Dendritic cell treated with granulocyte-macrophage colony-stimulating factor and Interleukin-4, amounts not matched to agents 40 ng/mL and 50 ng/mL, for 4 days (primary cell): ENCODE measurements at regions not wholly inside any gene's neighbourhood (a gene's known extent, or its start where the extent isn't known, plus 50 kb on each side); places are given as distances from the start of the nearest gene placed in this dataset.

Source experiments
- H3K27ac Mint-ChIP-seq: one replicate; pipeline ENCODE4 v1.8.0; 2022; ENCODE audit warnings: mild to moderate bottlenecking, mixed read lengths
- H3K27me3 Mint-ChIP-seq: one replicate; pipeline ENCODE4 v1.8.0; 2022; ENCODE audit warnings: mild to moderate bottlenecking, mixed read lengths
- H3K36me3 Mint-ChIP-seq: one replicate; pipeline ENCODE4 v1.8.0; 2022; ENCODE audit warnings: low read depth, mixed read lengths
- H3K4me1 Mint-ChIP-seq: one replicate; pipeline ENCODE4 v1.8.0; 2022; ENCODE audit warnings: low read depth, mixed read lengths
- H3K4me3 Mint-ChIP-seq: one replicate; pipeline ENCODE4 v1.8.0; 2022; ENCODE audit warnings: mild to moderate bottlenecking, moderate library complexity, mixed read lengths
- H3K9me3 Mint-ChIP-seq: one replicate; pipeline ENCODE4 v1.8.0; 2022; ENCODE audit warnings: mixed read lengths
- intact Hi-C: fragments of 100-400 bp; cut with micrococcal nuclease; formaldehyde crosslinking; loops from one replicate; pipeline ENCODE4 v1.15.0; 2022

DNA sequence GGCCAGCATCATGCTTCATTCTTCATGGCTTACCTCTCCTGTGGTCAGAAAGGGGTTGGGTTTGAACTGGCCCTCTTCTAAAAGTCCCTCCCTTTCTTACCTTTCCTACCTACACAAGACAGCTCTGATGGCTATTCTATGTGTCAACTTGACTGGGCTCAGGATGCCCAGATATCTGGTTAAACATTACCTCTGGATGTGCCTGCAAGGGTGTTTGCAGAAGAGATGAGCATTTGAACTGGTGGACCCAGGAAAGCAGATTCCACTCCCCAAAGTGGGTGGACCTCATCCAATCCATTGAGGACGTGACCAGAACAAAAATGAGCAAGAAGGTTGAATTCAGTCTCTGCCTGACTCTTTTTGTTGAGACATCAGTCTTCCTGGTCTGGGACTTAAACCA lies 79.0 kb upstream of the TCF7L2 start:
- Mint-ChIP-seq H3K4me1 (peaks cover 11% of the 10 kb centered on the region), H3K36me3 (no peaks in the 10 kb centered on the region), H3K9me3 (peaks cover 11% of the 10 kb centered on the region), H3K27me3 (peaks cover 51% of the 10 kb centered on the region), H3K4me3 (no peak overlapping the region), H3K27ac (no peak overlapping the region)
- intact Hi-C loops, result no loop called here

DNA sequence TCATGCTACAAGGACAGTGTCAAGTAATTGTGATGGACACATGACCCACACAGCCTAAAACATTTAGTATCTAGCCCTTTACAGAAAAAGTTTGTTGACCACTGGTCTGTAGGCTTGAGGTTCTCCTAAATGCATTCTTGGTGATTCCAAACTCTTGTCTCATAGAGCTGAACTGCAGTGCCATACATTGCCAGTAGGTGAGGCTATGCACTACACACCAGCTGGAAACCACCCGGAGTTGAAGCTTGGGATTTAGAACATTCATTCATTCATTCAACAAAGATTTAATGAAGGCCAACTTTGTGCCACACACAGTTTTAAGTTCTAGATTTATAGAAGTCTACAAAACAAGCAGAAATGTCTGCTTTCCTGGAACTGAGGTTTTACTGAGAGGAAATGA lies 77.3 kb upstream of the TCF7L2 start:
- peaks cover 52% of the 10 kb centered on the region for H3K27me3 Mint-ChIP-seq
- no peak overlapping the region for H3K4me3 Mint-ChIP-seq
- no peak overlapping the region for H3K27ac Mint-ChIP-seq
- peaks cover 11% of the 10 kb centered on the region for H3K4me1 Mint-ChIP-seq
- H3K9me3 Mint-ChIP-seq, result peaks cover 11% of the 10 kb centered on the region
- intact Hi-C loops, result no loop called here
- H3K36me3 Mint-ChIP-seq, result no peaks in the 10 kb centered on the region

DNA sequence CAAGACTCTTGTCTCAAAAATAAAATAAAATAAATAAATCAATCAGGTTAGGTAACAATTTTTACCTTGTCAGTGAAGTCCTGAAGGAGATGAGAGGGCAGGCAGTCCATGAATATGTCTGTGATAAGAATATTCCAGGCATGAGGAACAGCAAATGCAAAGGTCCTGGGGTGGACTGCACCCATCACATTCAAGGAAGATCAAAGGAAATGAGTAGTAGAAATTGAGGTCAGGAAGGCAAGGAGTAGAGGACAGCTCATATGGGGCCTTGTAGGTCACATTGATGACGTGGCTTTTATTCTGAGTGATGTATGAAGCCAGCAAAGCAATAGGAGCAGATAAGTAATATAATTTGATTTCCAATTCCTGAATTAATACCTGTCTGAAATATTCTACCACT lies 76.5 kb upstream of the TCF7L2 start:
- H3K27me3 Mint-ChIP-seq, result peaks cover 54% of the 10 kb centered on the region
- intact Hi-C loops, result no loop called here
- H3K4me1 Mint-ChIP-seq, result peaks cover 11% of the 10 kb centered on the region
- no peak overlapping the region for H3K4me3 Mint-ChIP-seq
- peaks cover 11% of the 10 kb centered on the region for H3K9me3 Mint-ChIP-seq
- no peaks in the 10 kb centered on the region for H3K36me3 Mint-ChIP-seq
- H3K27ac Mint-ChIP-seq, result no peak overlapping the region

DNA sequence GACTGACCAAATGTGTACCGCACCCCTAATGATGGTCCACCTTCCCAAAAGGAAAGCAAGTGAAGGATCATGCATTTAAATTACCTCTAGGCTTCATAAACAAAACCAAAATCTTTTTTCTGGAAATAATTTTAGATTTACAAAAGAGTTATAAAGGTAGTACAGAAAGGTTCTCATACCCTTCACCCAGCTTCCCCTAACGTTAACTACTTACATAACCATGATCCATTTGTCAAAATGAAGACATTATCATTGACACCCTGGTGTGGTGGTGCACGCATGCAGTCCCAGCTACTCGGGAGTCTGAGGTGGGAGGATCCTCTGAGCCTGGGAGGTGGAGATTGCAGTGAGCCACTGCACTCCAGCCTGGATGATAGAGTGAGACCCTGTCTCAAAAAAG lies 75.1 kb upstream of the TCF7L2 start:
- Mint-ChIP-seq H3K9me3 (peaks cover 11% of the 10 kb centered on the region), H3K27me3 (peaks cover 51% of the 10 kb centered on the region), H3K27ac (no peak overlapping the region), H3K4me3 (no peak overlapping the region), H3K36me3 (no peaks in the 10 kb centered on the region), H3K4me1 (peaks cover 11% of the 10 kb centered on the region)
- intact Hi-C loops, result no loop called here

DNA sequence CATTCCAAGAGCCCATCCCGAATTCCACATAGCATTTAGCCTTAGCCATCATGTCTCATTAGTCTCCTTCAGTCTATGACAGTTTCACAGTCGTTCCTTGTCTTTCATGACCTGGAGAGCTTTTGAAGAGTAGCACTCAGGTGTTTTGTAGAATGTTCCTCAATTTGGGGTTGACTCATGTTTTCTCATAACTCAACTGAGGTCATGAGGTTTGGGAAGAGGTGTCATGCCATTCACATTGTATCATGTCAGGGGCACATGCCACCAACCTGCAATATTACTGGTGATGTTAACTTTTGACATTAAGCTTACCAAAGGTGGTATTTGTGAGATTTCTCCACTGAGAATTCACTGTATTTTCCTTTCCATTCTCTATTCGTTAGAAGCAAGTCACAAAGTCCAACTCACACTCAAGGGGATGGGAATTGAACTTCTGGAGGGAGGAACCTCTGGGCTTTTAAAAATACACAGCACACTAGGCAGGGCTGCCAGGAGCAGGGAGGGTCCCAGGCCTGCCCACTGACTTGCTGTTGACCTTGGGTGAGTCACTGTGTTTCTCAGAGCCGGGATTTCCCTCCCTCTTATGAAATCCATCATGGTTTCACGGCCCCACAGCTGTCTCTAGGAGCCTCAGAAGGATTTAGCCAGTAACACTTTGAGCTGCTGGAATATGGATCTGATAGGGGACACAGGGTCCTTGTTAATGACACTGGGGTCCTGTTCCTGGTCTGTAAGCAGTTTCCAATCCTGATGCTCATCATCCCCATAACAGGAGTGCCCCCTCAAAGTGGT lies 74.4 kb upstream of the TCF7L2 start:
- intact Hi-C loops, result no loop called here
- no peaks in the 10 kb centered on the region for H3K36me3 Mint-ChIP-seq
- peaks cover 17% of the 10 kb centered on the region for H3K4me1 Mint-ChIP-seq
- no peak overlapping the region for H3K4me3 Mint-ChIP-seq
- H3K27ac Mint-ChIP-seq, result no peak overlapping the region
- peaks cover 51% of the 10 kb centered on the region for H3K27me3 Mint-ChIP-seq
- H3K9me3 Mint-ChIP-seq, result peaks cover 11% of the 10 kb centered on the region

DNA sequence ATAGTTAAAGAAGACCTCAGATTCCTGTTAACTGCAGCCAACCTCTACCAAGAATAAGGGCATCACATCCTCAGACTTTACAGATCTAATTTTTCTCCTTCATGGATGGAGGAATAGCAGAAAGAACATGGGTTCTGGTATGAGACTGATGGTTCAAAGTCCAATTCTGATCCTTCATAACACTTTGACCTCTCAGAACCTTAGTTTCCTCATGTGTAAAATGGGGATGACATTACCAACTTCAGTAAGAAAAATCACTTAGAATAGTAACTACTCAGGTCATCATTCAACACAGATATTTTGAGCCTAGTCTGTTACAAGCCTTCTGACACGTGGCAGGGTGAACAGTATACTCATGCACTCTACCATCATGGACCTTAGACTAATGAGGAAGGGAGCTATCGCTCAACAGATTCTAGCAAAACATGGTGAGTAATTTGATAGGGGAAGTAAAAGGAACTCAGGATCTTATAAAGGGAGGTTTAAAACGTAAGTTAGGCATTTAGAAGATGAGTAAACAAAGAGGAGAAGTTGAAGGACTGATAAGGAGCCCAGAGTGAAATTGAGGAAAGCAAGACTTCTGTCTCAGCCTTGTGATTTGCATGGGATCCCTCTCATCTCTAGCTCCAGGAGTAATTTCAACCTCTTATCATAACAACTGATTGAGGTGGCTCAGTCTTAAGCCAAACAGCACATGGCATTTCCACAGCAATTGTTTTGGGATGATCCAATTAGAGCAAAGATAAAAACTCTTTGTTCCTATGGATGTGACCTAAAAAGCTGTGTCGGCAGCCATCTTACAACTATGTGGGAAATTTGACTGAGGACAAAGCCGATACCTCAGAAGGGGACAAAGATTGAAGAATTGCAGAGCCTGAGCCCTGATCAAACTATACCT lies 69.2 kb upstream of the TCF7L2 start:
- peaks cover 13% of the 10 kb centered on the region for H3K9me3 Mint-ChIP-seq
- H3K4me1 Mint-ChIP-seq, result peaks cover 26% of the 10 kb centered on the region
- H3K27me3 Mint-ChIP-seq, result peaks cover 55% of the 10 kb centered on the region
- intact Hi-C loops, result no loop called here
- H3K27ac Mint-ChIP-seq, result no peak overlapping the region
- no peak overlapping the region for H3K4me3 Mint-ChIP-seq
- H3K36me3 Mint-ChIP-seq, result no peaks in the 10 kb centered on the region

DNA sequence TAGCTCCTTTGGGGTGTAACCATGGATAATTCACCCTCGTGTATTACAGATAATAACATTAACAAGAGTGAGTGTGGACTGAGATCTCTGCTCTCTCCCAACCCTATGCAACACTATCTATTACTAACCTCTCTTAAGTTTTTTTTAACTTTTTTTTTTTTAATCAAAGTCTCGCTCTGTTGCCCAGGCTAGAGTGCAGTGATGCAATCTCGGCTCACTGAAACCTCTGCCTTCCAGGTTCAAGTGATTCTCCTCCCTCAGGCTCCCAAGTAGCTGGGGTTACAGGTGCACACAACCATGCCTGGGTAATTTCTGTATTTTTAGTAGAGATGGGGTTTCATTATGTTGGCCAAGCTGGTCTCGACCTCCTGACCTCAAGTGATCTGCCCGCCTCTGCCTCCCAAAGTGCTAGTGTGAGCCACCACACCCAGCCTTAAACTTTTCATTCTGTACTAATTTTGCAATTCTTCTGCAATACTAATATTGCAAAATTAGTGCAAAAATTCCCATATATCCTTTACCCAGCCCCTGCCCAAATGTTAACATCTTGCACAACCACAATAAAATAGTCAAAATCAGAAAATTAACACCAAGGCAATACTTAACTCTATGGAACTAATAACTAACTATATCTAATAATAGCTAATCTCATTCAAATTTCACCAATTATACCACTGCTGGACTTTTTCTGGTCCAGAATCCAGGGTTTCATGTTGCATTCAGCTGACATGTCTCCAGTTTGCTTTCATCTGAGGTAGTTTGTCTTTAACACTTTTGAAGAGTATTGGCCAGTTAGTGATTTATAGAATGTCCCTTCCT lies 66.5 kb upstream of the TCF7L2 start:
- no peak overlapping the region for H3K4me3 Mint-ChIP-seq

DNA sequence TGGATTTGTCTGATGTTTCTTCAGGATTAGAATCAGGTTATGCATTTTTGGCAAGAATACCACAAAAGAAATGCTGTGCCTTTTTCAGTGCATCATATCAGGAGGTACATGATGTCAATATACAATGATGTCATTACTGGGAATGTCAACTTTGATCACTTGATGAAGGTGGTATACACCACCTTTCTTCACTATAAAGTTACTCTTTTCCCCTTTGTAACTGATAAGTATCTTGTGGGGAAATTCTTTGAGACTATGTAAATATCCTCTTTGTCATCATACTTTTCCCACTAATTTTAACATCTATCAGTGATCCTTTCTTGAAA lies 65.9 kb upstream of the TCF7L2 start:
- Mint-ChIP-seq H3K9me3 (peaks cover 13% of the 10 kb centered on the region), H3K27ac (no peak overlapping the region), H3K4me1 (peaks cover 23% of the 10 kb centered on the region), H3K4me3 (no peak overlapping the region), H3K36me3 (no peaks in the 10 kb centered on the region), H3K27me3 (peaks cover 59% of the 10 kb centered on the region)
- intact Hi-C loops, result no loop called here

More for the DNA sequence above, 66.5 kb upstream of the TCF7L2 start:
- H3K4me1 Mint-ChIP-seq, result peaks cover 23% of the 10 kb centered on the region
- H3K36me3 Mint-ChIP-seq, result no peaks in the 10 kb centered on the region
- no peak overlapping the region for H3K27ac Mint-ChIP-seq
- intact Hi-C loops, result no loop called here
- H3K27me3 Mint-ChIP-seq, result peaks cover 58% of the 10 kb centered on the region
- peaks cover 13% of the 10 kb centered on the region for H3K9me3 Mint-ChIP-seq

DNA sequence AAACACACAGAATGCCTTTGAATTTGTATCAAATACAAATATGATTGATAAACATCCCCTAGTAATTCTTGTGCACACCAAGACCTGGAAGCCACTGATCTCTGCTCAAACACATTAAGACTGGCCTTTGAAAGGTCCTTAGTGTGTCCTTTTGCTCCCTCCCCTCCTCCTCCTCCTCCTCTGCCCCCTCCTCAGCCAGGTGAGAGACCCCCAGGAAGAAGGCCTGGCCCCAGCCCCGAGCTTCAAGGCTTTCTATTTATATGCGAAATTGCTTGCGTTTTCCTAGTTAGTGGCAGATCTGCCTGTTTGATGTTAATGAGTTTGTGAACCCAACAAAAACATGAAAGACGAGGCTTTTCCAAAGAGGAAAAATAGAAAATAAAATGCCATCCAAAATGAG lies 63.6 kb upstream of the TCF7L2 start:
- no peak overlapping the region for H3K27ac Mint-ChIP-seq
- peaks cover 13% of the 10 kb centered on the region for H3K9me3 Mint-ChIP-seq
- peaks cover 12% of the 10 kb centered on the region for H3K4me1 Mint-ChIP-seq
- intact Hi-C loops, result no loop called here
- no peak overlapping the region for H3K4me3 Mint-ChIP-seq
- H3K36me3 Mint-ChIP-seq, result no peaks in the 10 kb centered on the region
- H3K27me3 Mint-ChIP-seq, result peaks cover 62% of the 10 kb centered on the region

DNA sequence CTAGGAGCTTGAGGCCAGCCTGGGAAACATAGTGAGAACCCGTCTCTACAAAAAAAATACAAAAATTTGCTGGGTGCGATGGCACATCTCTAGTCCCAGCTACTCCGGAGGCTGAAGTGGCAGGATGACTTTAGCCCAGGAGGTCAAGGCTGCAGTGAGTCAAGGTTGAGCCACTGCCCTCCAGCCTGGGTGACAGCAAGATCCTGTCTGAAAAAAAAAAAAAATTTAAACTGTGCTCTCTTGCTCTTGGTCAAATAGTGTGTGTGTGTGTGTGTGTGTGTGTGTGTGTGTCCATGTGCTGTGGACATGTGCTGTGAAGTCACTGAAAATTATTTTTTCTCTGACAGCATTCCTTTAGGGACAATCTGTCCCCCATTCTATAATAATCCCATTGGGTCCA lies 62.1 kb upstream of the TCF7L2 start:
- no peak overlapping the region for H3K27ac Mint-ChIP-seq
- H3K27me3 Mint-ChIP-seq, result peaks cover 55% of the 10 kb centered on the region
- peaks cover 10% of the 10 kb centered on the region for H3K4me1 Mint-ChIP-seq
- no peak overlapping the region for H3K4me3 Mint-ChIP-seq
- H3K36me3 Mint-ChIP-seq, result no peaks in the 10 kb centered on the region
- intact Hi-C loops, result no loop called here
- H3K9me3 Mint-ChIP-seq, result peaks cover 21% of the 10 kb centered on the region

DNA sequence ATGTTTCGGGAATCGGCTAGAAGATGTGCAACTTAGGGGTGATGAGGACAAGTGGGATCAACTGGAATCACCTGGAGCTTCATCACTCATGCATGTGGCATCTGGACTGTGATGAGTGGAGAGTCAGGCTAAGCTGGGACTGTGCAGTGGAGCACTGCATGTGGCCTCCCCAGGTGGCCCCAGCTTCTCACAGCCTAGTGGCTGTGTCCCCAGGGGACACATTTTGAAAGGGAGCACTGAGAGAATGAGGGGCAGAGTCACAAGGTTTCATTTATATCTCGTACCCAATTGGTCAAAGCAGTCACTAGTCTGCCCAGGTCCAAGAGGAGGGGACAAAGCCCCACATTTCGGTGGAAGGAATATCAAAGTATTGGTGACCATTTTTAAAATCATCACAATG lies 54.8 kb upstream of the TCF7L2 start:
- H3K9me3 Mint-ChIP-seq, result peaks cover 8% of the 10 kb centered on the region
- no peak overlapping the region for H3K4me3 Mint-ChIP-seq
- no peak overlapping the region for H3K27ac Mint-ChIP-seq
- no peaks in the 10 kb centered on the region for H3K4me1 Mint-ChIP-seq
- H3K36me3 Mint-ChIP-seq, result no peaks in the 10 kb centered on the region
- H3K27me3 Mint-ChIP-seq, result peaks cover 38% of the 10 kb centered on the region
- intact Hi-C loops, result no loop called here

DNA sequence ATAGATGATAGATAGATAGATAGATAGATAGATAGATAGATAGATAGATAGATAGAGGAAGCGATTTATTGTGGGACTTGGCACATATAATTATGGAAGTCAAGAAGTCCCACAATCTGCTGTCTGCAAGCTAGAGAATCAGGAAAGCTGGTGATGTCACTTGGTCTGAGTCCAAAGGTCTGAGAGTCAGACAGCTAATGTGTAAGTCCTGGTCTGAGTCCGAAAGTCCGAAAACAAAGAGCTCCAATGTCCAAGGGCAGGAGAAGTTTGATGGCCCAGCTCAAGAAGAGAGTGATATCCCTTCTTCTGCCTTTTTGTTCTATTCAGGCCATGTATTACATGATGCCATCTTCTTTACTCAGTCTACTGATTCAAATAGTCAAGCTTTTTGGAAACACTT lies 53.8 kb upstream of the TCF7L2 start:
- Mint-ChIP-seq H3K27me3 (peaks cover 45% of the 10 kb centered on the region), H3K36me3 (no peaks in the 10 kb centered on the region), H3K4me3 (no peak overlapping the region), H3K4me1 (no peaks in the 10 kb centered on the region), H3K9me3 (peaks cover 8% of the 10 kb centered on the region), H3K27ac (no peak overlapping the region)
- intact Hi-C loops, result no loop called here

DNA sequence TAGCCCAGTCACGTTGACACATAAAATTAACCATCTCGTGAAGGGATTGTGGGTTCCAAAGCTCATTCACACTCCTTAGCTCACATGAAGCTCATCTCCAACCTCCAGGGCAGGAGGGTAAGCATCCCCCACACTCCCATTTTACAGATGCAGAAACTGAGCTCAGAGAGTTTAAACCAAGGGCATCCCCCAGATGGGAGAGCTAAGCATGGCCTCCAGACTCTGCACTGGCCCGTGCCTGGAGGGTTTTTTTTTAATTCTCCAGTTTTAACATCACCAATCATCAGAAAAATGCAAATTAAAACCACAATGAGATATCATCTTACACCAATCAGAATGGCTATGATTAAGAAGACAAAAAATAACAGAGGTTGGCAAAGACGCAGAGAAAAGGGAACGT lies 53.3 kb upstream of the TCF7L2 start:
- Mint-ChIP-seq H3K9me3 (peaks cover 7% of the 10 kb centered on the region), H3K27me3 (peaks cover 47% of the 10 kb centered on the region), H3K4me1 (no peaks in the 10 kb centered on the region), H3K4me3 (no peak overlapping the region), H3K27ac (no peak overlapping the region), H3K36me3 (no peaks in the 10 kb centered on the region)
- intact Hi-C loops, result no loop called here
